Fibroblast of gingiva (primary cell): ENCODE measurements at regions not wholly inside any gene's neighbourhood (a gene's known extent, or its start where the extent isn't known, plus 50 kb on each side); places are given as distances from the start of the nearest gene placed in this dataset.

ENCODE experiments used
- DNase-seq: peaks from one replicate; pipeline ENCODE4 v3.0.0-alpha.2; 2011; ENCODE audit warnings: low read depth

- DNase-seq: no peak
Observed at GRCh38 chr6:14254505-14254904, 136.9 kb downstream of the CD83 start.

GRCh38 chr6:14255916-14256315 lies 138.3 kb downstream of the CD83 start:
- DNase-seq: no peak

- no peak for DNase-seq
Observed at GRCh38 chr6:14258117-14258516, 140.5 kb downstream of the CD83 start.

- no peak for DNase-seq
Observed at GRCh38 chr6:14258695-14259593, 141.4 kb downstream of the CD83 start.

- no peak for DNase-seq
Observed at GRCh38 chr6:14259594-14260152, 142.1 kb downstream of the CD83 start.

- DNase-seq: no peak
Observed at GRCh38 chr6:14260839-14261238, 143.3 kb downstream of the CD83 start.

- no peak for DNase-seq
Observed at GRCh38 chr6:14263881-14264424, 146.4 kb downstream of the CD83 start.

- no peak for DNase-seq
Observed at GRCh38 chr6:14265049-14266021, 147.8 kb downstream of the CD83 start.

- no peak for DNase-seq
Observed at GRCh38 chr6:14266266-14266665, 148.7 kb downstream of the CD83 start.

- no peak for DNase-seq
Observed at GRCh38 chr6:14267885-14268660, 150.5 kb downstream of the CD83 start.

- DNase-seq: no peak
Observed at GRCh38 chr6:14269436-14269835, 151.9 kb downstream of the CD83 start.

- DNase-seq: no peak
Observed at GRCh38 chr6:14270142-14270893, 152.7 kb downstream of the CD83 start.

GRCh38 chr6:14270925-14271788 lies 153.6 kb downstream of the CD83 start:
- peak; percentile 12 for DNase-seq

- DNase-seq: no peak
Observed at GRCh38 chr6:14271789-14272736, 154.5 kb downstream of the CD83 start.

- DNase-seq: no peak
Observed at GRCh38 chr6:14272737-14273085, 155.1 kb downstream of the CD83 start.

- no peak for DNase-seq
Observed at GRCh38 chr6:14273191-14273590, 155.6 kb downstream of the CD83 start.

GRCh38 chr6:14274016-14274415 lies 156.4 kb downstream of the CD83 start:
- no peak for DNase-seq
